ENCODE measurements at regions not wholly inside any gene's neighbourhood (a gene's known extent, or its start where the extent isn't known, plus 50 kb on each side); places are given as distances from the start of the nearest gene placed in this dataset.
"Not testable (repeated sequence)": the region's sequence is repeated elsewhere in the genome, so short reads cannot be mapped to it uniquely, and the experiment has no call there.

GRCh38 chr3:67154429-67154828, 156.3 kb downstream of the KBTBD8 start:
- DNase-seq (ENCODE audit: low read depth, low spot score), result no peak

GRCh38 chr3:67167481-67167880, 169.4 kb downstream of the KBTBD8 start:
- no peak for DNase-seq (ENCODE audit: low read depth, low spot score)

GRCh38 chr3:67171841-67172240, 173.7 kb downstream of the KBTBD8 start:
- no peak for DNase-seq (ENCODE audit: low read depth, low spot score)

GRCh38 chr3:67173130-67173529, 175.0 kb downstream of the KBTBD8 start:
- DNase-seq (ENCODE audit: low read depth, low spot score), result not testable (repeated sequence)

GRCh38 chr3:67176396-67176795, 178.3 kb downstream of the KBTBD8 start:
- no peak for DNase-seq (ENCODE audit: low read depth, low spot score)

GRCh38 chr3:67192466-67192865, 194.4 kb downstream of the KBTBD8 start:
- DNase-seq (ENCODE audit: low read depth, low spot score), result no peak

- no peak for DNase-seq (ENCODE audit: low read depth, low spot score)
Observed at GRCh38 chr3:67196677-67197076, 198.6 kb downstream of the KBTBD8 start.

GRCh38 chr3:67198374-67198773, 200.3 kb downstream of the KBTBD8 start:
- DNase-seq (ENCODE audit: low read depth, low spot score), result no peak

GRCh38 chr3:67200618-67201017, 202.5 kb downstream of the KBTBD8 start:
- no peak for DNase-seq (ENCODE audit: low read depth, low spot score)

- DNase-seq (ENCODE audit: low read depth, low spot score), result no peak
Observed at GRCh38 chr3:67201026-67201425, 202.9 kb downstream of the KBTBD8 start.

- DNase-seq (ENCODE audit: low read depth, low spot score), result no peak
Observed at GRCh38 chr3:67202053-67202452, 203.9 kb downstream of the KBTBD8 start.

GRCh38 chr3:67204951-67205350, 206.8 kb downstream of the KBTBD8 start:
- no peak for DNase-seq (ENCODE audit: low read depth, low spot score)

GRCh38 chr3:67215690-67216089, 217.6 kb downstream of the KBTBD8 start:
- DNase-seq (ENCODE audit: low read depth, low spot score), result no peak

GRCh38 chr3:67227030-67227429, 228.9 kb downstream of the KBTBD8 start:
- no peak for DNase-seq (ENCODE audit: low read depth, low spot score)

- DNase-seq (ENCODE audit: low read depth, low spot score), result no peak
Observed at GRCh38 chr3:67228136-67228535, 230.0 kb downstream of the KBTBD8 start.

GRCh38 chr3:67232642-67233041, 234.5 kb downstream of the KBTBD8 start:
- DNase-seq (ENCODE audit: low read depth, low spot score), result no peak

GRCh38 chr3:67239353-67239752, 241.2 kb downstream of the KBTBD8 start:
- DNase-seq (ENCODE audit: low read depth, low spot score), result no peak

- DNase-seq (ENCODE audit: low read depth, low spot score), result no peak
Observed at GRCh38 chr3:67241084-67241483, 243.0 kb downstream of the KBTBD8 start.

- no peak for DNase-seq (ENCODE audit: low read depth, low spot score)
Observed at GRCh38 chr3:67244130-67244529, 246.0 kb downstream of the KBTBD8 start.

GRCh38 chr3:67245545-67245944, 247.4 kb downstream of the KBTBD8 start:
- no peak for DNase-seq (ENCODE audit: low read depth, low spot score)

- no peak for DNase-seq (ENCODE audit: low read depth, low spot score)
Observed at GRCh38 chr3:67248726-67249125, 250.6 kb downstream of the KBTBD8 start.

- DNase-seq (ENCODE audit: low read depth, low spot score), result not testable (repeated sequence)
Observed at GRCh38 chr3:67252906-67253305, 254.8 kb downstream of the KBTBD8 start.

GRCh38 chr3:67278015-67278618, 280.0 kb downstream of the KBTBD8 start:
- no peak for DNase-seq (ENCODE audit: low read depth, low spot score)

- DNase-seq (ENCODE audit: low read depth, low spot score), result no peak
Observed at GRCh38 chr3:67286586-67286985, 288.5 kb downstream of the KBTBD8 start.
